Spleen (tissue), 11 donors: ENCODE measurements at regions not wholly inside any gene's neighbourhood (a gene's known extent, or its start where the extent isn't known, plus 50 kb on each side); places are given as distances from the start of the nearest gene placed in this dataset.

Experiments
- DNase-seq: peaks from one replicate; pipeline ENCODE4 v3.0.0-alpha.2; 2020
- H3K27ac ChIP-seq, 8 donors: fragments of 200-600 bp; sonication (generic) in 7 of 8; 1 replicate in 4 of 8; 2 replicates in 4 of 8; pipeline versions ENCODE4 v1.5.0 to v1.8.0; 2016 to 2021; ENCODE audit warnings: inconsistent platforms in 4 of 8, mild to moderate bottlenecking in 4 of 8, moderate library complexity in 1 of 8
- H3K27me3 ChIP-seq, 7 donors: fragments of 200-600 bp; sonication (generic) in 6 of 7; replicated peaks in 1 of 7; 1 replicate in 4 of 7; 2 replicates in 3 of 7; pipeline versions ENCODE4 v1.5.0 to v1.8.0; 2016 to 2021; ENCODE audit warnings: inconsistent platforms in 3 of 7, mild to moderate bottlenecking in 1 of 7
- H3K36me3 ChIP-seq, 6 donors: fragments of 200-600 bp; sonication (generic) in 5 of 6; 1 replicate in 4 of 6; 2 replicates in 2 of 6; pipeline versions ENCODE4 v1.5.0 to v1.8.0; 2016 to 2021; ENCODE audit warnings: inconsistent platforms in 2 of 6
- H3K4me1 ChIP-seq, 6 donors: fragments of 200-600 bp; sonication (generic) in 5 of 6; 1 replicate in 3 of 6; 2 replicates in 3 of 6; pipeline versions ENCODE4 v1.5.0 to v1.8.0; 2016 to 2021; ENCODE audit warnings: inconsistent platforms in 3 of 6
- H3K4me3 ChIP-seq, 8 donors: fragments of 200-600 bp; sonication (generic) in 7 of 8; 1 replicate in 4 of 8; 2 replicates in 4 of 8; pipeline versions ENCODE4 v1.5.0 to v1.8.0; 2016 to 2021; ENCODE audit warnings: inconsistent platforms in 4 of 8, mild to moderate bottlenecking in 4 of 8, moderate library complexity in 2 of 8
- H3K9me3 ChIP-seq, 8 donors: fragments of 200-600 bp; sonication (generic) in 7 of 8; 1 replicate in 4 of 8; 2 replicates in 4 of 8; pipeline versions ENCODE4 v1.5.0 to v1.8.0; 2016 to 2021; ENCODE audit warnings: inconsistent platforms in 4 of 8
- POLR2A ChIP-seq, 3 donors: fragments of 450-650 bp; IDR thresholded peaks; one replicate each; pipeline ENCODE4 v1.5.1; 2017; ENCODE audit warnings: antibody characterized with exemption in 3 of 3, mild to moderate bottlenecking in 1 of 3
- POLR2AphosphoS5 ChIP-seq, 3 donors: sonication (generic); formaldehyde crosslinking; IDR thresholded peaks; one replicate each; pipeline ENCODE4 v1.5.1; 2017; ENCODE audit warnings: antibody characterized with exemption in 3 of 3
- WGBS, 5 donors: extraction: QIAGEN DNeasy Blood & Tissue Kit in 3 of 5; methylation state at CpG; one replicate each; pipeline versions ENCODE4 v1.1.5 to v1.1.7; 2013 to 2018; 5-methylcytosine and 5-hydroxymethylcytosine counted together
- intact Hi-C: fragments of 100-400 bp; cut with DNase I; formaldehyde crosslinking; loops from one replicate; pipeline ENCODE4 v1.15.0; 2023; ENCODE audit warnings: low total_unique reads
- TF ChIP-seq, protein P1 (sequence below), 11 experiments: fragments of 200-600 bp in 7 of 11; fragments of 450-650 bp in 4 of 11; sonication (generic) in 4 of 11; IDR thresholded peaks in 8 of 11; conservative IDR thresholded peaks in 3 of 11; 1 replicate in 7 of 11; 2 replicates in 4 of 11; pipeline versions ENCODE4 v1.4.0 to v1.8.0; 2016 to 2021; ENCODE audit warnings: antibody characterized with exemption in 11 of 11, inconsistent platforms in 4 of 11, mild to moderate bottlenecking in 1 of 11
- donor health status: healthy with polysubstance abuse.
- donor health status: DM: no; HTN: no; CAD: no; lungs with moderate emphysema.
- donor health status: DM: no; HTN: no; CAD: no.
- donor health status: Bipolar disorder and iron deficiency.
- donor health status: healthy.
- donor health status: DM: no; HTN: no; CAD: no.
- donor health status: DM: yes; HTN: yes; CAD: no.

GRCh38 chr22:27151407-27151806, 494.0 kb downstream of the MIAT start:
- peaks cover 0 to 39% (median 0%) of the 10 kb centered on the region in 7 donors for H3K27me3 ChIP-seq
- peak overlapping the region in 1 of 8 donors; percentile 33 for H3K27ac ChIP-seq
- no peak for DNase-seq
- H3K36me3 ChIP-seq = no peaks in the 10 kb centered on the region
- no peak overlapping the region for H3K4me3 ChIP-seq
- H3K9me3 ChIP-seq = peaks cover 0 to 23% (median 3%) of the 10 kb centered on the region in 8 donors
- 48 to 78% (median 62%) methylated on average over 2 of the region's 2 CpGs for WGBS, 5 donors
- no peak for TF ChIP-seq POLR2AphosphoS5 (IDR thresholded peaks at IDR 0.05)
- TF ChIP-seq POLR2A (IDR thresholded peaks at IDR 0.05) = no peak
- TF ChIP-seq, protein P1, sequence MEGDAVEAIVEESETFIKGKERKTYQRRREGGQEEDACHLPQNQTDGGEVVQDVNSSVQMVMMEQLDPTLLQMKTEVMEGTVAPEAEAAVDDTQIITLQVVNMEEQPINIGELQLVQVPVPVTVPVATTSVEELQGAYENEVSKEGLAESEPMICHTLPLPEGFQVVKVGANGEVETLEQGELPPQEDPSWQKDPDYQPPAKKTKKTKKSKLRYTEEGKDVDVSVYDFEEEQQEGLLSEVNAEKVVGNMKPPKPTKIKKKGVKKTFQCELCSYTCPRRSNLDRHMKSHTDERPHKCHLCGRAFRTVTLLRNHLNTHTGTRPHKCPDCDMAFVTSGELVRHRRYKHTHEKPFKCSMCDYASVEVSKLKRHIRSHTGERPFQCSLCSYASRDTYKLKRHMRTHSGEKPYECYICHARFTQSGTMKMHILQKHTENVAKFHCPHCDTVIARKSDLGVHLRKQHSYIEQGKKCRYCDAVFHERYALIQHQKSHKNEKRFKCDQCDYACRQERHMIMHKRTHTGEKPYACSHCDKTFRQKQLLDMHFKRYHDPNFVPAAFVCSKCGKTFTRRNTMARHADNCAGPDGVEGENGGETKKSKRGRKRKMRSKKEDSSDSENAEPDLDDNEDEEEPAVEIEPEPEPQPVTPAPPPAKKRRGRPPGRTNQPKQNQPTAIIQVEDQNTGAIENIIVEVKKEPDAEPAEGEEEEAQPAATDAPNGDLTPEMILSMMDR (IDR thresholded peaks at IDR 0.05 in 8 of 11, conservative IDR thresholded peaks at IDR 0.05 in 3 of 11) = no peak
- H3K4me1 ChIP-seq = peaks cover 0 to 19% (median 8%) of the 10 kb centered on the region in 6 donors
- intact Hi-C loops = no loop called here

GRCh38 chr22:27152033-27152432, 494.6 kb downstream of the MIAT start:
- intact Hi-C loops = no loop called here
- DNase-seq = no peak
- peaks cover 0 to 23% (median 3%) of the 10 kb centered on the region in 8 donors for H3K9me3 ChIP-seq
- no peak for TF ChIP-seq POLR2A (IDR thresholded peaks at IDR 0.05)
- TF ChIP-seq POLR2AphosphoS5 (IDR thresholded peaks at IDR 0.05) = no peak
- TF ChIP-seq, protein P1 (IDR thresholded peaks at IDR 0.05 in 8 of 11, conservative IDR thresholded peaks at IDR 0.05 in 3 of 11) = no peak
- H3K27me3 ChIP-seq = peaks cover 0 to 39% (median 0%) of the 10 kb centered on the region in 7 donors
- H3K4me1 ChIP-seq = peaks cover 0 to 19% (median 8%) of the 10 kb centered on the region in 6 donors
- H3K27ac ChIP-seq = peak overlapping the region in 4 of 8 donors; percentile 12 to 33 (median 23)
- no peak overlapping the region for H3K4me3 ChIP-seq
- 75 to 93% (median 79%) methylated on average over 2 of the region's 2 CpGs for WGBS, 5 donors
- no peaks in the 10 kb centered on the region for H3K36me3 ChIP-seq

DNA sequence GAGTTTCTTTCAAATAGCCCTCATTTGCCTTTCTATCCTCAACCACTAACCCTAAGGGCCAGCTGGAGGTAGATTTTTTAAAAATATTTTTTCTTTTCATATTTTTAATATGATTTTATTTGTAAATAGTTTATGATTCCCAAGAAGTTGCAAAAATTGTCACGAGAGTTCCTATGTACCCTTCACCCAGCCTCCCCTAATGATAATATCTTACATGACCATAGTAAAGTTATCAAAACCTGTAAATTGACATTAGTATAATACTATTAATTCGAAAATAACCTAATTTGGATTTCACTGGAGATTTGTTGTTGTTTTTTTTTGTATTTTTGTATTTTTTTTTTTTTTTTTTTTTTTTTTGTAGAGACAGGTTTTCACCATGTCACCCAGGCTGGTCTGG, 495.5 kb downstream of the MIAT start:
- no peak for TF ChIP-seq POLR2AphosphoS5 (IDR thresholded peaks at IDR 0.05)
- TF ChIP-seq POLR2A (IDR thresholded peaks at IDR 0.05) = no peak
- TF ChIP-seq, protein P1 (IDR thresholded peaks at IDR 0.05 in 8 of 11, conservative IDR thresholded peaks at IDR 0.05 in 3 of 11) = no peak
- H3K36me3 ChIP-seq = no peaks in the 10 kb centered on the region
- H3K9me3 ChIP-seq = peaks cover 0 to 23% (median 3%) of the 10 kb centered on the region in 8 donors
- peaks cover 0 to 19% (median 8%) of the 10 kb centered on the region in 6 donors for H3K4me1 ChIP-seq
- WGBS, 5 donors = 71 to 89% (median 75%) methylated on average over 2 of the region's 2 CpGs
- peak overlapping the region in 2 of 8 donors; percentile 12 to 33 for H3K27ac ChIP-seq
- H3K27me3 ChIP-seq = peaks cover 0 to 42% (median 0%) of the 10 kb centered on the region in 7 donors
- no peak overlapping the region for H3K4me3 ChIP-seq
- DNase-seq = no peak
- intact Hi-C loops = no loop called here

DNA sequence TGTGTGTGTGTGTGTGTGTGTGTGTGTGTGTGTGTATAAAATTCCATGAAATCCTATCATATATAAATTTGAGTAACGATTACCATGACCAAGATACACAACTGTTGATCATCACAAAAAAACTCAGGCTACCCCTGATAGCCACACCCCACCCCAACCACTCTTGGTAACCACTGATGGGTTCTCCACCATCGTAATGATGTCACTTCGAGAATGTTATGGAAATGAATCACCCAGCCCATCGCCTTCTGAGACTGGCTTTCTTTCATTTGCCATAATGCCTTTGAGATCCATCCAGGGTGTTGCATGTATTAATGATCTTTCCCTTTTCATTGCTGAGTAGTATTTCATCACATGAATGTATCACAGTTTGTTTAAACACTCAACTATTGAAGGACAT, 496.0 kb downstream of the MIAT start:
- no peak overlapping the region for H3K27ac ChIP-seq
- DNase-seq = no peak
- peaks cover 0 to 19% (median 8%) of the 10 kb centered on the region in 6 donors for H3K4me1 ChIP-seq
- H3K4me3 ChIP-seq = no peak overlapping the region
- peaks cover 0 to 42% (median 0%) of the 10 kb centered on the region in 7 donors for H3K27me3 ChIP-seq
- H3K36me3 ChIP-seq = no peaks in the 10 kb centered on the region
- H3K9me3 ChIP-seq = peaks cover 0 to 23% (median 3%) of the 10 kb centered on the region in 8 donors
- WGBS, 5 donors = 84 to 96% (median 94%) methylated on average over 4 of the region's 4 CpGs
- TF ChIP-seq POLR2A (IDR thresholded peaks at IDR 0.05) = no peak
- no peak for TF ChIP-seq POLR2AphosphoS5 (IDR thresholded peaks at IDR 0.05)
- TF ChIP-seq, protein P1 (IDR thresholded peaks at IDR 0.05 in 8 of 11, conservative IDR thresholded peaks at IDR 0.05 in 3 of 11) = no peak
- intact Hi-C loops = no loop called here
